Chondrocyte (in vitro differentiated cells): ENCODE measurements at regions not wholly inside any gene's neighbourhood (a gene's known extent, or its start where the extent isn't known, plus 50 kb on each side); places are given as distances from the start of the nearest gene placed in this dataset.
A peak's percentile ranks its signal among the peaks of the same experiment; 100 is the strongest.

Source experiments
- DNase-seq: peaks from one replicate; pipeline ENCODE4 v3.0.0; 2021; ENCODE audit warnings: mixed read lengths, low spot score
- H3K27ac Mint-ChIP-seq: one replicate; pipeline ENCODE4 v1.8.0; 2021; ENCODE audit warnings: mild to moderate bottlenecking, moderate library complexity, mixed read lengths; ENCODE audit not compliant: unreplicated experiment
- H3K27me3 Mint-ChIP-seq: 2 replicates; pipeline ENCODE4 v1.8.0; 2021; ENCODE audit warnings: low read depth, mixed read lengths
- H3K36me3 Mint-ChIP-seq: 2 replicates; pipeline ENCODE4 v1.8.0; 2021; ENCODE audit warnings: low read depth, mixed read lengths
- H3K4me1 Mint-ChIP-seq: 2 replicates; pipeline ENCODE4 v1.8.0; 2021; ENCODE audit warnings: low read depth, mild to moderate bottlenecking, mixed read lengths
- H3K4me3 Mint-ChIP-seq: one replicate; pipeline ENCODE4 v1.8.0; 2021; ENCODE audit warnings: mild to moderate bottlenecking, moderate library complexity, mixed read lengths; ENCODE audit not compliant: unreplicated experiment
- H3K9me3 Mint-ChIP-seq: 2 replicates; pipeline ENCODE4 v1.8.0; 2021; ENCODE audit warnings: low read depth, mixed read lengths
- TF ChIP-seq, protein P1 (sequence below): fragments of 200-600 bp; sonication (generic); IDR thresholded peaks from 2 replicates; pipeline ENCODE4 v1.5.0; 2021; ENCODE audit warnings: antibody characterized with exemption, mild to moderate bottlenecking, moderate library complexity

DNA sequence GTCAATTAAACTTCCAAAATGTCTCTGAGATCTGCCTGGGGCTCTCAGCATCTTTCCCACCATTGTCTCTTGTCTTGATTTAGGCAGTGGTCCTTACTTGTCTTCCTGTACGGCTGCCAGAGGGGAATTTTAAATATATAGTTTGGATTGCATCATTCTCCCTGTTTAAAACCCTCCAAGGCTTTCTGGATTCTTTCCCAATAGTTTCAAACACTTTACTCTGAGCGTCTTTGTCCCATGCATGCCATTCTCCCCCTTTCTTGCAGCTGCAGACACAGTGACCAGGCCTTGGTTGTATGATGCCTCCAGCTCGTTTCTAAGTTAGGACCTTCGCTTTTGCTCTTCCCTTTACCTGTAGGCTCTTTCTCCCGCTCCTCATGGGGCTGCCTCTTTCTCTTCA lies 323.3 kb upstream of the CTNNB1 start:
- Mint-ChIP-seq H3K36me3 (no peaks in the 10 kb centered on the region), H3K4me3 (no peak overlapping the region), H3K27ac (peak overlapping the region; percentile 76), H3K4me1 (peaks cover 69% of the 10 kb centered on the region), H3K27me3 (no peaks in the 10 kb centered on the region), H3K9me3 (peaks cover 3% of the 10 kb centered on the region)
- no peak for DNase-seq
- TF ChIP-seq, protein P1, sequence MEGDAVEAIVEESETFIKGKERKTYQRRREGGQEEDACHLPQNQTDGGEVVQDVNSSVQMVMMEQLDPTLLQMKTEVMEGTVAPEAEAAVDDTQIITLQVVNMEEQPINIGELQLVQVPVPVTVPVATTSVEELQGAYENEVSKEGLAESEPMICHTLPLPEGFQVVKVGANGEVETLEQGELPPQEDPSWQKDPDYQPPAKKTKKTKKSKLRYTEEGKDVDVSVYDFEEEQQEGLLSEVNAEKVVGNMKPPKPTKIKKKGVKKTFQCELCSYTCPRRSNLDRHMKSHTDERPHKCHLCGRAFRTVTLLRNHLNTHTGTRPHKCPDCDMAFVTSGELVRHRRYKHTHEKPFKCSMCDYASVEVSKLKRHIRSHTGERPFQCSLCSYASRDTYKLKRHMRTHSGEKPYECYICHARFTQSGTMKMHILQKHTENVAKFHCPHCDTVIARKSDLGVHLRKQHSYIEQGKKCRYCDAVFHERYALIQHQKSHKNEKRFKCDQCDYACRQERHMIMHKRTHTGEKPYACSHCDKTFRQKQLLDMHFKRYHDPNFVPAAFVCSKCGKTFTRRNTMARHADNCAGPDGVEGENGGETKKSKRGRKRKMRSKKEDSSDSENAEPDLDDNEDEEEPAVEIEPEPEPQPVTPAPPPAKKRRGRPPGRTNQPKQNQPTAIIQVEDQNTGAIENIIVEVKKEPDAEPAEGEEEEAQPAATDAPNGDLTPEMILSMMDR, result no peak

DNA sequence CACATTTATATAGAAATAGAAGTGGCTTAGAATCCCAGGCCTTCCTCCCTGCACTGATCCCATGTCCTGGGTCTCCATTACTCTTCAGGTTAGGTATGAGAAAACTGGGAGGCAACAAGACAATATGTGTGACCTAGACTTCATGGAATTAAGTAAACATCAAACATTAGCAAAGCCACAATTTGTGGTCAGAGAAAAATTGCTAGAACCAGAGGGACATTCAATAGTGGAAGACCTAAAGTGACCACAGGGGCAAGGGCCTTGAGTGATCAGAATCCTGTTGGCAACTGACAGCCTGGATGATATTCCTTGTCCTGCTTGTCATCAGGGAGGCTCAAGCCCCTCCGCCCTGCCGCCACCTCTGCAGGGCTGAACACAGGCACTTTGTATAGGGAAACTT lies 322.8 kb upstream of the CTNNB1 start:
- H3K27ac Mint-ChIP-seq, result peak overlapping the region; percentile 76
- H3K27me3 Mint-ChIP-seq, result no peaks in the 10 kb centered on the region
- peaks cover 69% of the 10 kb centered on the region for H3K4me1 Mint-ChIP-seq
- H3K9me3 Mint-ChIP-seq, result peaks cover 4% of the 10 kb centered on the region
- H3K4me3 Mint-ChIP-seq, result no peak overlapping the region
- no peak for DNase-seq
- H3K36me3 Mint-ChIP-seq, result no peaks in the 10 kb centered on the region
- TF ChIP-seq, protein P1, result no peak

DNA sequence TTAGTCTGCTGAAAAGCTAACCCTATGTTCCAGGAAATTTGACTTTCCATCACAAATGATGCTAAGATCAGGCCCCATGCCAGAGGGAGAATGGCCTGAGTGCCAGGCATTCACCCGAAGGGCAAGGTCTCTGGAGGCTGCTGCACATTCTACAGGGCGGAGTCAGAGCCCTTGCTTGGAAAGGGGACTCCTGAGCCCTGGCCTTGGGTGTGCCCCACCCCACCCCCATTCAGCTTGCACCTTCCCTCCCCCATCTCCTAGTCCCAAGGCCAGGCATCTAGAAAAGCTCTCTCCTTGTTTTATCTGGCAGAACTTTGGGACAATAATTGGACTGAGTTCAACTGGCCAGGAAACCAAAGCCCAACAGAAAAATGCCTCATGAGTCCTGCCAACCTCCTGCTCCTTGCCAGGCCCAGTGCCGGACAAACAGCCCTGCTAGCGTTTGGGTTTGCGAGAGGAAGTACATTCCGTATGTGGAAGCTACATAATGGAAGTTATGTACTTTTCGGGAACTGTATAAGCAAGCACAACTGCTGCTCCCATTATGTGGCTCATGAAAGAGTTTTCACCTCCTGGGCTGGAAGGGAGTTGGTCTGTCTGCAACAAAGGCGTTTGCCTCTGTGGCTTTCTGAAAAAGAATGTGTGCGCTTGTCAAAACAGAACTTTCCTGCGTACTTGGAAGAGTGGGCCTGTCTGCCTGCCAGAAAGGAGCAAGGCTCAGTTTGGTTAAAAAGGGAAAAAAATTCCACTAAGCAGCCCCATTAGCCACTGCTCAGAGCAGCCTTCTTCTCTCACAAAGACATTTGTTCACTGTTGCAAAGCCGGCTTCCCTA lies 321.5 kb upstream of the CTNNB1 start:
- no peaks in the 10 kb centered on the region for H3K27me3 Mint-ChIP-seq
- peaks cover 63% of the 10 kb centered on the region for H3K4me1 Mint-ChIP-seq
- H3K36me3 Mint-ChIP-seq, result no peaks in the 10 kb centered on the region
- peak overlapping the region; percentile 35 for H3K4me3 Mint-ChIP-seq
- TF ChIP-seq, protein P1, result no peak
- H3K9me3 Mint-ChIP-seq, result peaks cover 11% of the 10 kb centered on the region
- peak overlapping the region; percentile 93 for H3K27ac Mint-ChIP-seq
- no peak for DNase-seq

DNA sequence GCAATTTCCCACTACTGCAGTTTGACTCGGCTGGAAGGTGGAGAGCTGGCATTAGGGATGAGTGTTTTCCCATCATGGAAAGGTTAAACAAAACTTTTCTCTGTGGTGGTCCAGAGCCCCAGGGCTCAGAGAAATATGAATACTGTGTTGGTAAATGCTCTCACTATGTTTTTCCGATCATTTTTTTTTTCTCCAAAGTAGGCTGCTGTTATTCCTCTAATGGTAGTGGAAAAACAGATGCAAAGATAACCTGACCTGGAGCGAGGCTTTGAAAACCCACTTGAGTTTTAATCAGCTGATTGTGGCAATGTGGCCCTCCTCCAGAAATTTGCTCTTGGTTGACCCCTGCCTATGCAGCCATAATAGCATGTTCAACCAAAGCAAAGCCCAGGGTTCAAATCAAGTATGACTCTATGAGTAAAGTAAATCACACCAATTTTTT lies 320.8 kb upstream of the CTNNB1 start:
- peaks cover 11% of the 10 kb centered on the region for H3K9me3 Mint-ChIP-seq
- peak overlapping the region; percentile 35 for H3K4me3 Mint-ChIP-seq
- no peaks in the 10 kb centered on the region for H3K36me3 Mint-ChIP-seq
- H3K4me1 Mint-ChIP-seq, result peaks cover 57% of the 10 kb centered on the region
- peak overlapping the region; percentile 93 for H3K27ac Mint-ChIP-seq
- H3K27me3 Mint-ChIP-seq, result no peaks in the 10 kb centered on the region
- no peak for DNase-seq
- TF ChIP-seq, protein P1, result no peak

DNA sequence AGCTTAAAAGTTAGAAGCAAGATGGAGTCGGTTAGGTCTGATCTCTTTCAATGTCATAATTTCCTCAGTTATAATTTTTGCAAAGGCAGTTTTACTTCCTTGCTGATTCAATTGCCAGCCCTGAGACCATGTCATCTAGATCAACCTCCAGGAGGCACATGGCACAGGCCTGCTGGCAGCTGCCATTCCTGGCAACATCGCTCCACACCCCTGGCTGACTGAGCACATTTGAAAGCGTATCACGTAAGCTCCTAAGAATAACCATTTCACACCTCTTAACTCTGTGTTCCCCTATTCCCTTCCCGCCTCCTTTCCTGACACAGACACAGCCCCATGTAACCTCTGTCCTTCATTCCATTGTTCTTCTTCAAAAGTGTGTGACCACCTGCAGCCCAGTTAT lies 313.9 kb upstream of the CTNNB1 start:
- TF ChIP-seq, protein P1, result no peak
- Mint-ChIP-seq H3K27ac (no peak overlapping the region), H3K9me3 (peaks cover 8% of the 10 kb centered on the region), H3K27me3 (no peaks in the 10 kb centered on the region), H3K36me3 (no peaks in the 10 kb centered on the region), H3K4me1 (no peaks in the 10 kb centered on the region), H3K4me3 (no peak overlapping the region)
- no peak for DNase-seq
